Kidney glomerular epithelial cell (primary cell): ENCODE measurements at regions not wholly inside any gene's neighbourhood (a gene's known extent, or its start where the extent isn't known, plus 50 kb on each side); places are given as distances from the start of the nearest gene placed in this dataset.

Source experiments
- DNase-seq: peaks from one replicate; lab custom pipeline; 2025; lab: John Stamatoyannopoulos, UW

GRCh38 chr12:91968076-91968776 lies 177.4 kb downstream of the BTG1 start:
- no peak for DNase-seq

GRCh38 chr12:91967590-91967989 lies 178.1 kb downstream of the BTG1 start:
- no peak for DNase-seq

GRCh38 chr12:91965781-91966180 lies 179.9 kb downstream of the BTG1 start:
- DNase-seq: no peak

GRCh38 chr12:91964501-91964900 lies 181.1 kb downstream of the BTG1 start:
- DNase-seq: peak; percentile 7

- DNase-seq: no peak
Observed at GRCh38 chr12:91959220-91959619, 186.4 kb downstream of the BTG1 start.

GRCh38 chr12:91958816-91959215 lies 186.8 kb downstream of the BTG1 start:
- peak; percentile 78 for DNase-seq

GRCh38 chr12:91954747-91955146 lies 190.9 kb downstream of the BTG1 start:
- DNase-seq: no peak

GRCh38 chr12:91954326-91954725 lies 191.3 kb downstream of the BTG1 start:
- DNase-seq: no peak

GRCh38 chr12:91952916-91953315 lies 192.7 kb downstream of the BTG1 start:
- no peak for DNase-seq

GRCh38 chr12:91951571-91951970 lies 194.1 kb downstream of the BTG1 start:
- DNase-seq: peak; percentile 12

GRCh38 chr12:91948504-91948903 lies 197.1 kb downstream of the BTG1 start:
- no peak for DNase-seq

GRCh38 chr12:91947459-91947858 lies 198.2 kb downstream of the BTG1 start:
- DNase-seq: no peak

- DNase-seq: no peak
Observed at GRCh38 chr12:91944637-91945036, 201.0 kb downstream of the BTG1 start.

GRCh38 chr12:91940826-91941570 lies 204.6 kb downstream of the BTG1 start:
- DNase-seq: no peak

GRCh38 chr12:91940322-91940721 lies 205.3 kb downstream of the BTG1 start:
- DNase-seq: no peak

GRCh38 chr12:91937706-91938105 lies 207.9 kb downstream of the BTG1 start:
- no peak for DNase-seq

GRCh38 chr12:91937009-91937408 lies 208.6 kb downstream of the BTG1 start:
- DNase-seq: no peak

GRCh38 chr12:91935296-91935695 lies 210.3 kb downstream of the BTG1 start:
- no peak for DNase-seq

GRCh38 chr12:91931111-91931510 lies 214.5 kb downstream of the BTG1 start:
- DNase-seq: no peak

GRCh38 chr12:91928501-91928900 lies 217.1 kb downstream of the BTG1 start:
- DNase-seq: no peak

GRCh38 chr12:91926848-91927247 lies 218.8 kb downstream of the BTG1 start:
- peak; percentile 35 for DNase-seq

GRCh38 chr12:91924827-91925226 lies 220.8 kb downstream of the BTG1 start:
- DNase-seq: no peak

GRCh38 chr12:91923864-91924263 lies 221.8 kb downstream of the BTG1 start:
- no peak for DNase-seq

- no peak for DNase-seq
Observed at GRCh38 chr12:91922674-91923073, 223.0 kb downstream of the BTG1 start.
